Adrenal gland (tissue), 5 donors: ENCODE measurements at regions not wholly inside any gene's neighbourhood (a gene's known extent, or its start where the extent isn't known, plus 50 kb on each side); places are given as distances from the start of the nearest gene placed in this dataset.

Experiments
- POLR2A ChIP-seq, 2 donors: fragments of 450-650 bp; IDR thresholded peaks; one replicate each; pipeline ENCODE4 v1.6.1; 2017; ENCODE audit warnings: antibody characterized with exemption in 2 of 2, mild to moderate bottlenecking in 2 of 2, moderate library complexity in 1 of 2
- TF ChIP-seq, protein P1 (sequence below), 6 experiments: fragments of 450-650 bp in 4 of 6; fragments of 200-600 bp in 2 of 6; sonication (generic) in 1 of 6; IDR thresholded peaks; 1 replicate in 5 of 6; 2 replicates in 1 of 6; pipeline versions ENCODE4 v1.5.1 to v1.8.0; 2016 to 2021; ENCODE audit warnings: antibody characterized with exemption in 6 of 6, mild to moderate bottlenecking in 2 of 6, moderate library complexity in 1 of 6
- donor health status: DM: no; HTN: no; CAD: no.

DNA sequence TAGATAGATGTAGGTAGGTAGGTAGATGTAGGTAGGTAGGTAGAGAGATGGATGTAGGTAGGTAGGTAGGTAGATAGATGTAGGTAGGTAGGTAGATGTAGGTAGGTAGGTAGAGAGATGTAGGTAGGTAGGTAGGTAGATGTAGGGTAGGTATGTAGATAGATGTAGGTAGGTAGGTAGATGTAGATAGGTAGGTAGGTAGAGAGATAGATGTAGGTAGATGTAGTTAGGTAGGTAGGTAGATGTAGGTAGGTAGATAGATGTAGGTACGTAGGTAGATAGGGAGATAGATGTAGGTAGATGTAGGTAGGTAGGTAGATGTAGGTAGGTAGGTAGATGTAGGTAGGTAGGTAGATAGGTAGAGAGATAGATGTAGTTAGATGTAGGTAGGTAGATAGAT lies 62.3 kb upstream of the MORC3 start:
- TF ChIP-seq, protein P1, sequence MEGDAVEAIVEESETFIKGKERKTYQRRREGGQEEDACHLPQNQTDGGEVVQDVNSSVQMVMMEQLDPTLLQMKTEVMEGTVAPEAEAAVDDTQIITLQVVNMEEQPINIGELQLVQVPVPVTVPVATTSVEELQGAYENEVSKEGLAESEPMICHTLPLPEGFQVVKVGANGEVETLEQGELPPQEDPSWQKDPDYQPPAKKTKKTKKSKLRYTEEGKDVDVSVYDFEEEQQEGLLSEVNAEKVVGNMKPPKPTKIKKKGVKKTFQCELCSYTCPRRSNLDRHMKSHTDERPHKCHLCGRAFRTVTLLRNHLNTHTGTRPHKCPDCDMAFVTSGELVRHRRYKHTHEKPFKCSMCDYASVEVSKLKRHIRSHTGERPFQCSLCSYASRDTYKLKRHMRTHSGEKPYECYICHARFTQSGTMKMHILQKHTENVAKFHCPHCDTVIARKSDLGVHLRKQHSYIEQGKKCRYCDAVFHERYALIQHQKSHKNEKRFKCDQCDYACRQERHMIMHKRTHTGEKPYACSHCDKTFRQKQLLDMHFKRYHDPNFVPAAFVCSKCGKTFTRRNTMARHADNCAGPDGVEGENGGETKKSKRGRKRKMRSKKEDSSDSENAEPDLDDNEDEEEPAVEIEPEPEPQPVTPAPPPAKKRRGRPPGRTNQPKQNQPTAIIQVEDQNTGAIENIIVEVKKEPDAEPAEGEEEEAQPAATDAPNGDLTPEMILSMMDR (IDR thresholded peaks at IDR 0.05) = no peak
- TF ChIP-seq POLR2A (IDR thresholded peaks at IDR 0.05) = no peak
